HEK293 (cell line): ENCODE measurements at regions not wholly inside any gene's neighbourhood (a gene's known extent, or its start where the extent isn't known, plus 50 kb on each side); places are given as distances from the start of the nearest gene placed in this dataset.

Experiments used
- CTCF ChIA-PET: fragments of 350-600 bp; formaldehyde crosslinking; extraction: SDS; loops from one replicate; lab custom pipeline; 2021; ENCODE audit warnings: antibody characterized with exemption; lab: Yijun Ruan, JAX
- POLR2A ChIA-PET: fragments of 300-600 bp; formaldehyde crosslinking; extraction: SDS; loops from one replicate; lab custom pipeline; 2020; ENCODE audit warnings: antibody characterized with exemption, inconsistent platforms; lab: Yijun Ruan, JAX
- H3K27ac ChIP-seq: fragments of 200-500 bp; sonication (Bioruptor generic); 2 replicates; pipeline ENCODE4 v1.5.1; 2014; ENCODE audit warnings: low read depth, low read length, control low read depth, inconsistent platforms; ENCODE audit errors: extremely low read depth
- H3K36me3 ChIP-seq, 2 experiments: fragments of 200-500 bp in 1 of 2; sonication (Bioruptor generic) in 1 of 2; 1 replicate in 1 of 2; 2 replicates in 1 of 2; pipeline ENCODE4 v1.5.1; 2014 to 2017; ENCODE audit warnings: inconsistent platforms in 2 of 2, low read length in 2 of 2; ENCODE audit not compliant: control insufficient read depth in 2 of 2, insufficient read depth in 1 of 2
- H3K4me1 ChIP-seq: fragments of 200-500 bp; sonication (Bioruptor generic); 2 replicates; pipeline ENCODE4 v1.5.1; 2014; ENCODE audit warnings: mild to moderate bottlenecking, low read length, inconsistent platforms; ENCODE audit not compliant: control insufficient read depth, insufficient read depth
- H3K4me3 ChIP-seq: 2 replicates; pipeline ENCODE4 v1.5.1; 2011; ENCODE audit warnings: low read depth, mild to moderate bottlenecking, control low read depth, low read length, moderate library complexity
- H3K9me3 ChIP-seq: fragments of 200-500 bp; sonication (Bioruptor generic); 2 replicates; pipeline ENCODE4 v1.5.1; 2014; ENCODE audit warnings: low read depth, low read length, inconsistent platforms; ENCODE audit not compliant: control insufficient read depth, insufficient read depth
- ATF2 ChIP-seq: fragments of 450-650 bp; formaldehyde crosslinking; IDR thresholded peaks from 2 replicates; pipeline ENCODE4 v1.5.1; 2016; ENCODE audit warnings: missing biosample characterization, missing genetic modification characterization, low read depth
- BCL11A ChIP-seq: fragments of 450-650 bp; formaldehyde crosslinking; IDR thresholded peaks from 2 replicates; pipeline ENCODE4 v1.5.1; 2016; ENCODE audit warnings: low read depth, missing biosample characterization, missing genetic modification characterization
- BCL11B ChIP-seq: fragments of 450-650 bp; formaldehyde crosslinking; IDR thresholded peaks from 2 replicates; pipeline ENCODE4 v1.5.1; 2016; ENCODE audit warnings: low read depth, missing biosample characterization, missing genetic modification characterization
- GFI1B ChIP-seq: fragments of 450-650 bp; formaldehyde crosslinking; IDR thresholded peaks from 2 replicates; pipeline ENCODE4 v1.5.1; 2016; ENCODE audit warnings: missing biosample characterization, missing genetic modification characterization
- GLI2 ChIP-seq: fragments of 450-650 bp; formaldehyde crosslinking; IDR thresholded peaks from 2 replicates; pipeline ENCODE4; 2017; ENCODE audit warnings: missing biosample characterization, missing genetic modification characterization, low read depth, borderline replicate concordance
- HIC1 ChIP-seq: fragments of 450-650 bp; formaldehyde crosslinking; IDR thresholded peaks from 2 replicates; pipeline ENCODE4 v1.5.1; 2016; ENCODE audit warnings: missing biosample characterization, missing genetic modification characterization
- IKZF3 ChIP-seq: fragments of 450-650 bp; IDR thresholded peaks from 2 replicates; pipeline ENCODE4 v1.5.0; 2018; ENCODE audit warnings: missing biosample characterization, mild to moderate bottlenecking, missing genetic modification characterization, moderate library complexity
- INSM2 ChIP-seq: fragments of 450-650 bp; formaldehyde crosslinking; IDR thresholded peaks from 2 replicates; pipeline ENCODE4 v1.5.1; 2016; ENCODE audit warnings: missing biosample characterization, missing genetic modification characterization
- KLF8 ChIP-seq: fragments of 450-650 bp; formaldehyde crosslinking; IDR thresholded peaks from 2 replicates; pipeline ENCODE4 v1.5.1; 2016; ENCODE audit warnings: missing biosample characterization, missing genetic modification characterization
- OVOL3 ChIP-seq: fragments of 450-650 bp; formaldehyde crosslinking; IDR thresholded peaks from 2 replicates; pipeline ENCODE4 v1.5.1; 2016; ENCODE audit warnings: missing biosample characterization, missing genetic modification characterization
- SP7 ChIP-seq: fragments of 450-650 bp; formaldehyde crosslinking; IDR thresholded peaks from 2 replicates; pipeline ENCODE4 v1.5.1; 2016; ENCODE audit warnings: missing biosample characterization, missing genetic modification characterization
- TCF7L2 ChIP-seq: IDR thresholded peaks from 2 replicates; pipeline ENCODE4 v1.6.1; 2011; ENCODE audit warnings: low read depth, mild to moderate bottlenecking, inconsistent platforms, low read length, moderate library complexity, borderline replicate concordance
- ZBTB21 ChIP-seq: fragments of 450-650 bp; formaldehyde crosslinking; IDR thresholded peaks from 2 replicates; pipeline ENCODE4 v1.5.1; 2017; ENCODE audit warnings: missing biosample characterization, missing genetic modification characterization
- ZBTB49 ChIP-seq: fragments of 450-650 bp; formaldehyde crosslinking; IDR thresholded peaks from 2 replicates; pipeline ENCODE4 v1.5.1; 2016; ENCODE audit warnings: missing biosample characterization, missing genetic modification characterization, low read depth
- ZNF184 ChIP-seq: fragments of 450-650 bp; IDR thresholded peaks from 2 replicates; pipeline ENCODE4 v1.5.1; 2018; ENCODE audit warnings: missing biosample characterization, mild to moderate bottlenecking, missing genetic modification characterization
- ZNF354C ChIP-seq: fragments of 450-650 bp; formaldehyde crosslinking; IDR thresholded peaks from 2 replicates; pipeline ENCODE4 v1.5.1; 2016; ENCODE audit warnings: missing biosample characterization, missing genetic modification characterization, low read depth, borderline replicate concordance
- ZNF518A ChIP-seq: fragments of 450-650 bp; formaldehyde crosslinking; conservative IDR thresholded peaks from 2 replicates; pipeline ENCODE4 v1.5.1; 2016; ENCODE audit warnings: low read depth, missing biosample characterization, missing genetic modification characterization
- ZNF624 ChIP-seq: fragments of 450-650 bp; formaldehyde crosslinking; IDR thresholded peaks from 2 replicates; pipeline ENCODE4 v1.5.1; 2017; ENCODE audit warnings: missing biosample characterization, missing genetic modification characterization
- ZNF692 ChIP-seq: fragments of 450-650 bp; formaldehyde crosslinking; IDR thresholded peaks from 2 replicates; pipeline ENCODE4 v1.5.1; 2016; ENCODE audit warnings: missing biosample characterization, missing genetic modification characterization
- ZNF843 ChIP-seq: fragments of 450-650 bp; formaldehyde crosslinking; IDR thresholded peaks from 2 replicates; pipeline ENCODE4 v1.5.1; 2016; ENCODE audit warnings: missing biosample characterization, missing genetic modification characterization
- ZXDB ChIP-seq: fragments of 450-650 bp; formaldehyde crosslinking; IDR thresholded peaks from 2 replicates; pipeline ENCODE4 v1.5.1; 2016; ENCODE audit warnings: missing biosample characterization, missing genetic modification characterization

- no peaks in the 10 kb centered on the region for H3K36me3 ChIP-seq
- CTCF ChIA-PET, result interaction anchor here (0.7 to 1.2 kb wide), 2 partner anchors 22 to 381 kb away, joined by 3 to 5 read pairs; no protein-coding TSS in a partner anchor
- POLR2A ChIA-PET, result no interaction called here
- H3K4me1 ChIP-seq, result peaks cover 3% of the 10 kb centered on the region; the same call in 1 of the 2 replicates
- no peak overlapping the region for H3K4me3 ChIP-seq
- H3K9me3 ChIP-seq, result no peaks in the 10 kb centered on the region
- no peak overlapping the region for H3K27ac ChIP-seq
- peak; percentile 97 for TF ChIP-seq GFI1B (tag by site-specific recombination)
- TF ChIP-seq ATF2 (tag by site-specific recombination), result peak; percentile 93
- TF ChIP-seq INSM2 (tag by site-specific recombination), result peak; percentile 36; the same call in 1 of the 2 replicates
- TF ChIP-seq KLF8 (tag by site-specific recombination), result peak; percentile 86
- 0 out of 2 replicates have a peak, but pooled peaks have one; percentile 19 for TF ChIP-seq ZNF692 (tag by site-specific recombination)
- TF ChIP-seq ZNF843, result peak; percentile 91
- peak; percentile 83 for TF ChIP-seq BCL11B (tag by site-specific recombination)
- no peak for TF ChIP-seq ZNF624 (tag by site-specific recombination)
- peak; percentile 36; the same call in 1 of the 2 replicates for TF ChIP-seq HIC1 (tag by site-specific recombination)
- TF ChIP-seq OVOL3, result 0 out of 2 replicates have a peak, but pooled peaks have one; percentile 43
- peak; percentile 62 for TF ChIP-seq SP7 (tag by site-specific recombination)
- no peak for TF ChIP-seq ZNF354C (tag by site-specific recombination)
- TF ChIP-seq ZNF184, result no peak
- no peak for TF ChIP-seq IKZF3 (tag by site-specific recombination)
- no peak for TF ChIP-seq ZBTB49 (tag by site-specific recombination)
- TF ChIP-seq ZXDB (tag by site-specific recombination), result peak; percentile 71; the same call in 1 of the 2 replicates
- 0 out of 2 replicates have a peak, but pooled peaks have one; percentile 31 for TF ChIP-seq ZBTB21 (tag by site-specific recombination)
- 0 out of 2 replicates have a peak, but pooled peaks have one; percentile 54 for TF ChIP-seq GLI2
- peak; percentile 28; the same call in 1 of the 2 replicates for TF ChIP-seq BCL11A (tag by site-specific recombination)
- TF ChIP-seq TCF7L2, result peak; percentile 28; the same call in 1 of the 2 replicates
- TF ChIP-seq ZNF518A (tag by site-specific recombination), result 0 out of 2 replicates have a peak, but pooled peaks have one; percentile 39
These were observed 72.8 kb upstream of the MAP10 start for GRCh38 chr1:232732344-232732910.
